NT2/D1 (cell line): ENCODE measurements at regions not wholly inside any gene's neighbourhood (a gene's known extent, or its start where the extent isn't known, plus 50 kb on each side); places are given as distances from the start of the nearest gene placed in this dataset.

Experiments
- SUZ12 ChIP-seq: IDR thresholded peaks from 2 replicates; pipeline ENCODE4 v1.6.1; 2011; ENCODE audit not compliant: insufficient read length, insufficient read depth; ENCODE audit errors: extremely low read depth
- YY1 ChIP-seq: IDR thresholded peaks from 2 replicates; pipeline ENCODE4 v1.6.1; 2011; ENCODE audit not compliant: insufficient read length, insufficient read depth

GRCh38 chr10:27447540-27447939 is 56.6 kb upstream of the RAB18 start:
- TF ChIP-seq YY1 (no peak), SUZ12 (no peak)
